GM12801 (cell line): ENCODE measurements at regions not wholly inside any gene's neighbourhood (a gene's known extent, or its start where the extent isn't known, plus 50 kb on each side); places are given as distances from the start of the nearest gene placed in this dataset.

Experiments
- CTCF ChIP-seq: IDR thresholded peaks from one replicate; pipeline ENCODE4 v1.5.1; 2011; ENCODE audit warnings: control low read depth; ENCODE audit not compliant: insufficient read length; ENCODE audit errors: extremely low read depth

- TF ChIP-seq CTCF: no peak
Measured at GRCh38 chr6:65984089-65984488, 277.1 kb upstream of the EYS start.

- no peak for TF ChIP-seq CTCF
Measured at GRCh38 chr6:65979120-65979519, 272.1 kb upstream of the EYS start.

GRCh38 chr6:65964261-65964660 lies 257.2 kb upstream of the EYS start:
- no peak for TF ChIP-seq CTCF

- TF ChIP-seq CTCF: no peak
Measured at GRCh38 chr6:65955034-65955433, 248.0 kb upstream of the EYS start.

- no peak for TF ChIP-seq CTCF
Measured at GRCh38 chr6:65948062-65948461, 241.0 kb upstream of the EYS start.

GRCh38 chr6:65943548-65943947 lies 236.5 kb upstream of the EYS start:
- no peak for TF ChIP-seq CTCF

- no peak for TF ChIP-seq CTCF
Measured at GRCh38 chr6:65943051-65943450, 236.0 kb upstream of the EYS start.

- no peak for TF ChIP-seq CTCF
Measured at GRCh38 chr6:65938000-65938399, 231.0 kb upstream of the EYS start.
